ENCODE measurements at regions not wholly inside any gene's neighbourhood (a gene's known extent, or its start where the extent isn't known, plus 50 kb on each side); places are given as distances from the start of the nearest gene placed in this dataset.
"Not testable (repeated sequence)": the region's sequence is repeated elsewhere in the genome, so short reads cannot be mapped to it uniquely, and the experiment has no call there.

DNA sequence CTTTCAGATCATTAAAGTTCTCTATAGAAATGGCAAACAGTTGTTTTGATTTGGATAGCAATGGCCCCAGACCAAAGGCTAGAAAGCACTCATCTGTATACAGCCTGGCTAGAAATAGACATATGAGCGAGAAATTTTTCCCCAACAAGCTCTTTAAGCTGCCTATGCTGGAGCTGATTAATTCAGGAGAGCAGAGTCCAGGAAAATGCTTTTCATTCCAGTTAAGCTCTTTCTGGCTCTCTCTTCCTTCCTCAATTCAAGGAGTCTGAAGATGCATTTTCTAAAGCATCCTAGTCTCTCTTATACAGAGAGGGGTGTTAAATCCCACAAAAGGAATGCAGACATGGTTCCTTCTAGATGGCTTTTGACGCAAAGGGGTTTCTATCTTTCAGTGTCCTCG is 141.7 kb upstream of the RAI2 start:
- no peak for DNase-seq

DNA sequence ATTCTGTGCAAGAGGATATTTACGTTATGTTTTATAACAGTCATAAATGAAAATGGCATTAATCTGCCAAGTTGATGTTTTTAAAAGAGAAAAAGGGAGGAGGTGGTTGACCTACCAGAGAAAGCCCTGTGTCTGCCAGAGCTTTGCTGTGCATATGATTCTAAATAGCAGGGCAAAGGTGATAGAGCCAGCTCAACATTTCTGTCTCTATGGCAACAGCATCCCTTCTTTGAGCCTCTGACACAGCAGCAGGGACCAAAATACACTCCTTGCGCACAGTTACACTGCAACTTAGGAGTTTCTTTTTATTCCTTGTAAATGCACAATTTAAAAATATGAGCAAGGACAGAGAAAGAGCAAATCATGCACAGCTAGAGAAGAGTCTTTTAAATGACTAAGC is 133.3 kb upstream of the RAI2 start:
- no peak for DNase-seq

DNA sequence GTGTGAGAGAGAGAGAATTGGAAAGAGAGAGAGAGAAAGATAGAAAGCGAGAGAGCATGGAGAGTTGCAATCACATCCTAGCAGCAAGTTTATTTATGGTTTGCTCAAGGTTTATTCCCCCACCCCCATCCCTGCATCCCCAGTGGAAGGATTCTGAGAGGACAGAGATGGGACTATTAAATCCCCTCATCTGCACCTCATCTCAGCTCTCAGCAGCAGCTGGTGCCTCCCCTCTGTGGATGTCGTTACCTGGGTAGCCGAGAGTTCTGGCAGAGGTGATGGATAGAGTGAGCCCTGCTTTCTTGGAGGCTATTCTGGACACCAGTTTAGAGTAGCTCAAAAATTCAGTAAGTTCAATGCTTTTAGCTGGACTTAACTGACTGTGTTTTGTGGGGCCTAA is 132.0 kb upstream of the RAI2 start:
- DNase-seq: no peak

DNA sequence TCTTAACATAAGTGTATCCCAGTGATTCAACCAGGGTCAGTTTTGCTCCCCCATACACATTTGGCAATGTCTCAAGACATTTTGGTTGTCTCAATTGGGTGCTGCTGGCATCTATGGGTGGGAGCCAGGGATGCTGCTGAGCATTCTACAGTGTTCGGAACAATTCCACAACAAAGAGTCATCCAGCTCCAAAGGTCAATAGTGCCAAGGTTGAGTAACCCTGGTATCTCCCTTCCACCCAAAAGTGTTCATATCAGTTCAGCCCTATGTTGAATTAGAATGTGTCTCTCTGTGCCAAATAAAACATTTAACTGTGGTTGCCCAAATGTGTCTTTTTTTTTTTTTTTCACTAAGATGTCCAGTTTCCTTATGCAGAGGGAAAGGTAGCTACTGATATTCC is 129.4 kb upstream of the RAI2 start:
- no peak for DNase-seq

DNA sequence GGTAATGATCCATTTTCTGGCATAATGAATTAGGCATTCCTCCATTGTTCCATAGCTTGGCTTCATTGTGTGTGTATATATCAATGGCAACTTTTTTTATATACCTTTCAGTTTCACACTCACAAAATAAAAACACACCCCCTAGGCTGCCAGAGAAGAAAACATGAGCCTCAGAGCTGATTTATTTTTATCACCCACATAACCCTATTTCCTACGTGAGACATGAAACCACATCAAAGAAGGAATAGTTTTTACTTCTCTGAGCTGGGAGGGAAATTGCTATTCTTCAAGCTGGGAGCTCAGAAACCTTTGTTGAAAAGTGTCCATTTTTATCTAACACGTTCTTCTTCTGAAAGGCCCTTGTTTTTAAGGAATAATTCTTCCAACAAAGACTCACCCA is 126.7 kb upstream of the RAI2 start:
- no peak for DNase-seq

DNA sequence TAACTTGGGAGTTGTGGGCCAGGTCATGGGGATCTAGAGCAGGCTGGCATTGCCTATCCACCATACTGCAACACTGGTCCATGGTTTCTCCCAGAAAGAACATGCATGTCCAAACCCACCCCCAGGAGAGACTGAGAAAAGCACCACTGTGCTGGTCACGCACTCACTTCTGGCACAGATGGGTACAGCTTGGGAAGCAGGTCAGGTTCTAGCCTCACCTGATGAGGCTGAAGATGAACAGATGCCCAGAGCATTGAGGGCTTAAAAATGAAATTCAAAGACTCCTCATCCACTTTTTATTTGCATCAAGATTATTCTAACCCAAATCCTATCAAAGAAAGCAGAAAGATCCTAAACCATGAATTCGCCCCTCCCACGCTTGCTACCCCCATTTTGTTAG is 125.9 kb upstream of the RAI2 start:
- no peak for DNase-seq

DNA sequence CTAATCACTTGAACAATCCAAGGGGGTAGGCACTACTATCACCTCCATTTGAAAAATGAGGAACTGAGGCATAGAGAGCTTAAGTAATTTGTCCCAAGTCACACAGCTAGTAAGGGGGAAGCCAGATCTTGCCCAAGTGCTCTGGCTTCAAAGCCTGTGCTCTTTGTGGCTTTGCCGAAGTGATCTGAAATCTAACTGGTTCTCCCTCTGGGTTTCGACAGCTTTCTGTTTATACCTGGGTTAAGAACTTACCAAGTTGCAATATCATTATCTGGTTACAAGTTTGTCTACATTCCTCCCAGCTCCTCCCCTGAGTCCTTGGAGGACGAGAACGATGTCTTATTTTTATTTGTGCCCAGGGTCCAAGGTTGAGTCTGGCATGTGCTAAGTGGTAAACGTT is 125.3 kb upstream of the RAI2 start:
- DNase-seq: no peak

DNA sequence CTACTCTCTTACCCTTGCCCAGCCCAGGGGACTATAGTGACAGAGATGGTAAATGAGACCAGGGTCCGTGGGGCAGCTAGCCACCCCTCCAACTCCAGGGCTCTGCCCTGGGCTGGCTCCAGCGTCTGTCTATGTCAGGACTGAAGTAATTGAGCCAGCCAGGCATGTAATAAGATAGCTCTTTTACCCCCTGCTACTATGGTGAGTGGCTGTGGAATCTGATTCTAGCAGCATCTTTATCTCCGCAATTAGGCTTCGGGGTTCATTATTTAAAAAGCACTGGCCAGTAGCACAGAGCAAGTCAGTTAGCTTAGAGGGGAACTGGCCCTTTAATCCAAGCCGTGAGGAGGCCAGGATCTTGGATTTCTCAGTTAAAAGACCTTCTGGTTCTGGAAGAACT is 123.3 kb upstream of the RAI2 start:
- no peak for DNase-seq

DNA sequence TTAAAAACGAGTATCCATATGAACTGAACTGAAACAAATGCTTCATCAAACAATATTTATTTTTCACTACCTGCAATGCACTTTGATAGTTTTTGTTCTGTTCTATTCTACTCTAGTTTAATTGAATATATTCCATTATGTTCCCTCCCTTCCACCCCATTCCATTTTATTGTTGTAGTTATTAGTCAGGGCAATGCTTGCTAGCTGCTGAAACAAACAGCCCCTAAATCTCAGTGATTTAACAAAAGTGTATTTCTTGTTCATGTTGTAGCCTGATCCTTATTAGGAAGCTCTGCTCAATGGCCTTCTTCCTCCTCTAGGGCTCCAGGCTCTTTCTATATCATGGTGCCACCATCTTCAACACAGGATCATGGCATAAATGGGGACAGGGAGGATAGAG is 122.3 kb upstream of the RAI2 start:
- no peak for DNase-seq

DNA sequence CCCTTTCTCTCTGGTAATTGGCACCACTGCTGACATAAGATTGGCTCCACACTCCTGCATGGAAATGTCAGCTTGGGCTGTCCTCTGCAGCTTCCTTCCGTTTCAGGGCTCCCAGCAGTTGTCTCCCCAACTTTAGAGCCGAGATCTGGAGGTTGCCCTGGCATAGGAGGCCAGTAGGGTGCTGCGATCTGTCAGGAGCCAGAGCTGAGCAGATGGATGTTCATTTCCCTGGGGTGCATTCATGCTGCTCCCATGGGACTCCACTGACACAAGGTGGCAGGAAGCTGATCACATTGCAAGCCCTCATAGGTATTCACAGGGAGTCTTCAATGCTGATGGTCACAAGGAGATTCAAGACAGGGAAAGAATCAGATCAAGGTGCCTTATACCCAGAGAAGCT is 116.6 kb upstream of the RAI2 start:
- no peak for DNase-seq

DNA sequence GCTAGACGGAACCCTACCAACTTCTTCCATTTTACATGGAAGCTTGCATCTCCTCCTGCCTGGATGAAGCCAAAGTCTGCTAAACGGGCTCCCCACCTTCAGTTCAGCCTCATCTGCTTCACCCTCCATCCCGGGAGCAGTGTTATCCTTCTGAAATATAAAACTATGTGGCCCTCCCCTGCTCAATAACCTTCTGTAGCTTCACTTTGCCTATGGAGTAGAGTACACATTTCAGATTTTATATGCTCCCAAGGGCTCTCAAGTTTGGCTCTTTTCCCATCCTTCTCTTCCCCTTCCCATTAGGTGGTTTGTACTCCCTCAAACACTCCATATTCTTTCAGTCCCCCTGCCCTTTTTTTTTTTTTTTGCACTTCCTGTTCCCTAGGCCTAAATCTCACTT is 115.9 kb upstream of the RAI2 start:
- no peak for DNase-seq

DNA sequence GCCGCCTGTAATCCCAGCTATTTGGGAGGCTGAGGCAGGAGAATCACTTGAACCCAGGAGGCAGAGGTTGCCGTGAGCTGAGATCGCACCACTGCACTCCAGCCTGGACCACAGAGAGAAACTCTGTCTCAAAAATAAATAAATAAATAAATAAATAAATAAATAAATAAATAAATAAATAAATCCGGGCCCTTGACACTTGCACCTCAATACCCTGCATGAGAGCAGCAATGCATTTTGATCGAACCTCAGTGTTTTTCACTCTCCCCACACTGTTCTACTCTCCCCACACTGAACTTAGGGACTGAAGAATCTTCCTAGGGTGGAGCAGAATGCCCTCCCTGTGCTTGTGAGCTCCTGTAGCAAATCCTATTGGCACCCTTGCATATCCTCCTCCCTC is 114.3 kb upstream of the RAI2 start:
- not testable (repeated sequence) for DNase-seq

DNA sequence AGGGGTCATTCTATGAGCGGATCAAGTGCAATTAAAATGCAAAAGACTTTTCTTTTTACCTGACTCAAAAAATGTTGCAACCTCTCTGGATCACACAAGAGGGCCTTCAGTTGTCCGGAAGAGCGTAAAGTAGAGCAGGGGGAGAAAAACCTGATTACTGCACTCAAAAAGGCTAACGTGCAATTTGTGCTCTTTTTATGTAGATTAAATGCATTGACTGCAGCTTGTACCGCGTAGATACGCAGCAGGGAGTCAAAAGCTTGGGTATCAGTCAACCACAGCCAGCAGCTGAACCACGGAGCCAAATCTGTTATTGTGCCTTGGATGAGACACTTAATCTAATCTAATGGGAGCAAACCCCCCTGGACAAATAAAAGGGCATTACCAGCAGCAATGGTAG is 107.3 kb upstream of the RAI2 start:
- peak; percentile 53 for DNase-seq

DNA sequence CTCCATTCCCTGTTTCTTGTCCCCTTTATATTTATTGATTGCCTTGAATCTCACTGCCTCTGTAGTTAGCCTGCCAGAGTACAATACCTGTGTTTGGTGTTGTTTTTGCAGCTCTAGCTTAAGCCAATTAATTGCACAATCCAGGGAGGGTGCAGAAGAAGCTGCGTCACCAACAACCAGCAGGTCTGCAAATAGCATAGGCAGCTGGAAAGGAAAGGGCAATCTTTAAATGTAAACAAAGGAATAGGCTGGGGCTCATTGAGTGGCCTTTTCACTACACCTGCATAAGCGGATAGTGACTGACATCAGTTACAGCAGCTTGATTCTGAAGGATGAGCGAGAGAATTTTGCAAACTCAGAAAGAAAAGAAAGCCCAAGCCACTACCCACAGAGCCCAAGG is 106.8 kb upstream of the RAI2 start:
- peak; percentile 92 for DNase-seq

DNA sequence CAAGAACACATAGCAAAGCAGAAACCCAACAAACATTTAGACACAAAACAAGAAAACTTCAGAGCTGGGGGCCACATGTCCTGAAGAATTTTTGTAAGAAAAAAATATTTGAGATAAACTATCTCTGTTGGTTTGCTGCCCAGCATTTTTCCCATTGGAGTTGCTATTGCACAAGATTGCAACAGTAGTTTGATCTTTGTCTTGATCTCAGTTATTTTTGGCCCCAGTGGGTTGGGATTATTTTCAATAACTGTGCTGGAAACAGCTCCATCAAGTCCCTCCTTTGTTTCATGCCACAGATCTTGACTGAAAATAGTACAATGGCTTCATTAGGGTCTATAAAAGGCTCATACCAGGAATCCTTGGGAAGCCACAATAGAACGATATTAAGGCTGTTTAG is 103.8 kb upstream of the RAI2 start:
- DNase-seq: no peak

DNA sequence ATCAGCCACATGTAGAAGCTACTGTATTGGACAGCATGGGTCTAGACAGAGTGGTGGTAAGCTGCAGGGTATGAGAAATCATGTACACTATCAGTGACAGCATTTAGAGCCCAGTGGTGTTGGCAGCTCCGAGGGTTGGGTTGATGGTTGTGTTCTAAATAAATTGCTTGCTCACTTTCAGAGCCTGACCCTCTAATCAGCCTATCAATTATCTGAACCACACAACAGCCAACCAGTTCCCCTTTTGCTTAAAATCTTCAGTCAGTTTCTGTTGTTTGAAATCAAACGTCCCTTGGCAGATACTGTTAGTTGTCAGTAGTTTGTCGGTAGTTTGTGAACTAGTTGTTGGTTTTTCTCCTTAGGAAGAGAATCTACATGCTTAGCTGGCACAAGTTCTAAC is 99.8 kb upstream of the RAI2 start:
- DNase-seq: no peak

DNA sequence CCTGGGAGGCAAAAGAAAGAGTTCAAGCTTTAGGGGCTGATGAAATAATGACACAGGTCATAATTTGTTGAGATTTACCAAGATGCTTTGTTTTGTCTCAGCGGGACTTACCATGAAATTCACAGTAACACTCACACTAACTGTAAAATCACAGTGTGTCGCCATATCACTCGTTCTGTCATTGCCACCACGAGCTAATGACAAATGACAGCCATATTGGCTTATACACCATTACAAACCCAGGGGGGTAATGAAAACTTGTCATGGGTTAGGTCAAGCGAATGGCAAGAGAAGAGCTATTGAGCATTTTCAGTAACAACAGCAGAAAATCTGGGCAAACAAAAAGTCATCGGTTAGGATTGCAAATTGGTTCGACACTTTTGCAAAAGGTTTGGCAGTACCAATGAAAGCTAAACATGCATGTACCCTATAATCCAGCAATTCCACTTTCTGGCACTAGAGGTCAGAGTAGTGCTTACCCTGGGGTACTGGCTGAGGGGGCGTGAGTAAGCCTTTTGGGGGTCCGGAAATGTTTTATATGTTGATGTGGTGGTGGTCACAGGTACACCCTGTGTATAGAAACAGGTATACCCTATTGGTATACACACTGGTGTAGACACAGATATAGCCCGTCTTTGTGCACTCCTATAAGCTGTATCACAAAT is 83.9 kb upstream of the RAI2 start:
- peak; percentile 51 for DNase-seq

DNA sequence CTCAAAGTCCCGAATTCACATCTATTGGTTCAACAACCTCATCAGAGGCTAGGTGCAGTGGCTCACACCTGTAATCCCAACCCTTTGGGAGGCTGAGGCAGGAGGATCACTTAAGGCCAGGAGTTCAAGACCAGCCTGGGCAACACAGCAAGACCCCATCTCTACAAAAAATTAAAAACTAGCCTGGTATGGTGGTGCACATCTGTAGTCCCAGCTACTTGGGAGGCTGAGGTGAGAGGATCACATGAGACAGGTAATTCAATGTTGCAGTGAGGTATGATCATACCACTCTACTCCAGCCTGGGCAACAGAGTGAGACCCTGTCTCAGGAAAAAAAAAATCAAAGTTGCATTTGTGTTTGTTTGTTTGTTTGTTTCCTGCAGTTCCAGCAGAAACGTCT is 80.1 kb upstream of the RAI2 start:
- not testable (repeated sequence) for DNase-seq

DNA sequence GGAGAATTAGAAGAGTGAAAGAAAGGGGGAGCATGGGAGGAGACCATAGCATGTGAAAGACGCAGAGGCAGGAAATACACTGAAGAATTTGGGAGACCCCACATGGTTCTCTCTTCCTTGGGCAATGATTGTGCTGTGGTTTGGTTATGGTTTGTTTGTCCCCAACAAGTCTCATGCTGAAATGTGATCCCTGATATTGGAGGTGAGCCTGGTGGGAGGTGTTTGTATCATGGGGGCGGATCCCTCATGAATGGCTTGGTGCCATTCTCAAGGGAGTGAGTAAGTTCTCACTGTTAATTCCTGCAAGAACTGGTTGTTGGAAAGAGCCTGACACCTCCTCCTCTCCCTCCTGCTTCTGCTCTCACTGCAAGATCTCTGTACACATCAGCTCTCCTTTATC is 78.6 kb upstream of the RAI2 start:
- DNase-seq: no peak

DNA sequence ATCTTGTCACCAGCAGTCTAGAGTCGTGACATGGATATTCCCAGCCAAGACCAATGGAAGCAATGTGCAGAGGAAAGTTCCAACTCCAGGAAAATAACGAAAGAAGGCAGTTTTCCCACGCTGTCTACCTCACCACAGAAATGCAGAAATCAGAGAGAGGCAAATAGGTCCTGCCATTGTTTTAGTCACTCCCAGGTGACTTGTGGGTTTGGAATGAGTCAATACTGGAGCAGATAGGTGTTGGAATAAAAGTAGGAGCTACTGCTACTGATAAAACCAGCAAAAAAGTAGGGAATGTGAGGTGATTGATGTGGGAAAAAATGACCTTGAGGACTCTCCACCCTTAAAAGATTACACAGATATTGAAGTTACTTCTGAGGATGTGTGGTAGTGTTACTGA is 72.8 kb upstream of the RAI2 start:
- DNase-seq: no peak

DNA sequence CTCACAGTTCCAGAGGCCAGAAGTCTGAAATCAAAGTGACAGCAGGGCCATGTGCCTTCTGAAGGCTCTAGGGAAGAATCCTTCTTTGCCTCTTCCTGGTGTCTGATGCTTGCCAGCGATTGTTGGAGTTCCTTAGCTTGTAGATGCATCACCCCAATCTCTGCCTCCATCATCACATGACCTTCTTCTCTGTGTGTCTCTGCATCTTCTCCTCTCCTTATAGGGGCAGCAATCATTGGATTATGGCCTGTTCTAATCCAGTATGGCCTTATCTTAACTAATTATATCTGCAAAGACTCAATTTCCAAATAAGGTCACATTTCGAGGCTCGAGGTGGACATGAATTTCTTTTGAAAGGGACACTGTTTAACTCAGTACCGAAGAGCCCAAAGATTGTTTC is 71.7 kb upstream of the RAI2 start:
- no peak for DNase-seq

DNA sequence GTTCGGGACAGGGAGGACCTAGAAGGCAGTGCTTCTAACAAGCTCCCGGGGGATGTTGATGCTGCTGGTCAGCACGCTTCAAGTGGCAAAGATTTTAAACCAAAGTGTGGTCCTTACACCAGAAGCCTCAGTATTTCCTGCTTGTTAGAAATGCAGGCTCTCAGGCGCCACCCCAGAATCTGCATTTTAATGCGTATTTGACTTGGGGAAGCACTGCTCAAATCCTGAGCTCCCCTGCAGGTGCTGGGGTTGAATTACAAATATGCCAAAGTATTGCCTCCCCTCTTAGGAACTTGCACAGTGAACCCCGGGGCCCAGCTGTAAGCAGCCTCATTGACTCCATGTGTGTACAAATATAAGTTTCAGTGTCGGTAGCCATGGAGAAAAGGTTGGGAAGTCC is 70.8 kb upstream of the RAI2 start:
- DNase-seq: no peak

DNA sequence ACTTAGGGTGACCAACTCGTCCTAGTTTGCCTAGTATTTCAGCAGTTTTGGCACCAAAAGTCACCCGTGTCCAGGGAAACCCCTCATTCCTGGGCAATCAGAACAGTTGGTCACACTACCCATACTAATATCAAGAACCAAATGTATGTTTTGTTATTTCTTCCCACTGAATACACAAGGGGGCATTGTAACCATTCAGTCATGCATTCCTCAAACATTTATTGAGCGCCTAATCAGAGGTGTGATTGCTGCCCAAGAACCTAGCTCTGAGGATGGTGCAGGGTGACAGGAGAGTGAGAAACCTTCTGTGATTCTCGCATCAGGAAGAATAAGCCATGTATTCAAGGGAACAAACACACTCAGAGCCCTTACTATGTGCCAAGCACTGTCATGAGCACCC is 69.8 kb upstream of the RAI2 start:
- DNase-seq: peak; percentile 35

DNA sequence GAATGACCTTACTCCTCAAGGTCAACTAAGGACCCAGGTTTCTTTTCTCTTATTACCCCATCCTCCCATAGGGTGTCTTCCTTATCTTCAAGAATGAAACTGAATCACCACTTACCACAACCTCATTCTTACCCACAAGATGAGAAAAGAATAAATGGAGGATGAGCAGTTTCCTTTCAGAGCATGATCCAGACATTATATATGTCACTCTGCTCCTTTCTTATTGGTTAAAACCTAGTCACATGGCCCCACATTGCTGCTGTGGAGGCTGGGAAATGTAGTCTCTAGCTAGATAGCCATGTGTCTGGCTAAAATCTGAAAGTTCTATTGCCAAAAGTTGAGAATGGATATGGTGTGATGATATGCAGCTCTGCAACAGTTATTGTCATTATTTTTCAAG is 62.4 kb upstream of the RAI2 start:
- peak; percentile 16 for DNase-seq

DNA sequence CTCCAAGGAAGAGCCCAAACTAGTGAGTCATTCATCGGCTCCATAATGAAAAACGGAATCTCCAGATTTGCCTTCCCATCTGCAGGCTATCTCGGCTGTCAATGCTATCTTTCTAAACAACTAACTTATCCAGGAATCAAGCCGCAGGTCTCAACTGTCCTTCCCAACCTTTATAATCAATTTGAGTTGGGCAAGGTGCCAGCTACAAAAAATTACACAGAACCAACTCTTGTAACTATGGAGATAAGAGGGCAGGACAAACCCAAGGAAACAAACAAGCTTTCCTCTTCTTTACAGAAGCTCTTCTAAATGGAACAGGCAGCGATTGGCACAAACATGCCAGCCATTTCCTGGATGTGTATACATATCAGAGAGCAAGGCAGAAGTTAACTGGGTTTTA is 61.2 kb upstream of the RAI2 start:
- peak; percentile 7 for DNase-seq

DNA sequence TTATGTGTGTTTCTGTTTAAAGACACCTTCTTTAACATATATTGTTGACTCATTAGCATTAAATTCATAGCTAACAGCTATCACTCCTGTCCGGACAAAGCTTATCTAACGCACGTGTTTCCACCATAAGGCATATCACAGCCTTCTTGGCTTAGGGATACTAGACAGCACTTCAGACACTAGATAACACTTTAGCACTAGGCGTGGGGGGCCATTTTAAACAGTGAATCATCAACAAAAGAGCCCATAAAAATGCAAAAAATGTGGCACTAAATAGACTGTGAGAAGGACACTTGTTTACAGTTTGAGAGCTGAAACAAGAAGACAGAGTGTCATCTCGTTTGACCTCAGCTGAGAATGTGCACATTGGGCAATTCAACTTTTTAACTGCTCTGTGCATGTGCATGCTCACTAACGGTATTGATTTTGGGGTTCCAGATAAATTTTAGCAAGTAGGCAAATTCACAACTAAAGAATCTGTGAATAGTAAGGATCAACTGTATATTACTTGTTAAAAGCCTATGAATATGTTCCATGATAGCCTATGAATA is 58.9 kb upstream of the RAI2 start:
- no peak for DNase-seq

Data from DMS53 (cell line).